ENCODE measurements at regions not wholly inside any gene's neighbourhood (a gene's known extent, or its start where the extent isn't known, plus 50 kb on each side); places are given as distances from the start of the nearest gene placed in this dataset.
A peak's percentile ranks its signal among the peaks of the same experiment; 100 is the strongest.

- no peaks in the 10 kb centered on the region for H3K9me3 ChIP-seq (ENCODE audit: control insufficient read depth, insufficient read depth, low read length)
- no peak for DNase-seq (ENCODE audit: low read depth in 4 of 6, low spot score in 6 of 6)
- no peak overlapping the region for H3K4me3 ChIP-seq (ENCODE audit: low read depth, low read length)
- H3K27me3 ChIP-seq (ENCODE audit: control insufficient read depth, insufficient read depth, low read length): peaks cover 1% of the 10 kb centered on the region
- peaks cover 6% of the 10 kb centered on the region for H3K4me1 ChIP-seq (ENCODE audit: control insufficient read depth, insufficient read depth, low read length)
- WGBS (ENCODE audit: insufficient coverage): no CpG with 5 or more reads among the region's 1 CpG
- no peak overlapping the region for H3K27ac ChIP-seq (ENCODE audit: low read depth, low read length)
- no peaks in the 10 kb centered on the region for H3K36me3 ChIP-seq (ENCODE audit: control insufficient read depth, insufficient read depth, low read length)
Measured at GRCh38 chr1:58977598-58977997, 193.8 kb upstream of the JUN start.

- peaks cover 7% of the 10 kb centered on the region for H3K4me1 ChIP-seq (ENCODE audit: control insufficient read depth, insufficient read depth, low read length)
- no peak for DNase-seq (ENCODE audit: low read depth in 4 of 6, low spot score in 6 of 6)
- WGBS (ENCODE audit: insufficient coverage): 92% methylated on average over 2 of the region's 2 CpGs
- H3K36me3 ChIP-seq (ENCODE audit: control insufficient read depth, insufficient read depth, low read length): no peaks in the 10 kb centered on the region
- H3K27me3 ChIP-seq (ENCODE audit: control insufficient read depth, insufficient read depth, low read length): peaks cover 3% of the 10 kb centered on the region
- no peaks in the 10 kb centered on the region for H3K9me3 ChIP-seq (ENCODE audit: control insufficient read depth, insufficient read depth, low read length)
- no peak overlapping the region for H3K27ac ChIP-seq (ENCODE audit: low read depth, low read length)
- H3K4me3 ChIP-seq (ENCODE audit: low read depth, low read length): no peak overlapping the region
Measured at GRCh38 chr1:58978096-58978495, 194.2 kb upstream of the JUN start.

- Histone ChIP-seq H3K27me3 (ENCODE audit: control insufficient read depth, insufficient read depth, low read length) (peaks cover 3% of the 10 kb centered on the region), H3K4me1 (ENCODE audit: control insufficient read depth, insufficient read depth, low read length) (peaks cover 7% of the 10 kb centered on the region), H3K36me3 (ENCODE audit: control insufficient read depth, insufficient read depth, low read length) (no peaks in the 10 kb centered on the region), H3K9me3 (ENCODE audit: control insufficient read depth, insufficient read depth, low read length) (no peaks in the 10 kb centered on the region), H3K4me3 (ENCODE audit: low read depth, low read length) (no peak overlapping the region), H3K27ac (ENCODE audit: low read depth, low read length) (no peak overlapping the region)
- DNase-seq (ENCODE audit: low read depth in 4 of 6, low spot score in 6 of 6): no peak
- 87% methylated on average over 3 of the region's 3 CpGs for WGBS (ENCODE audit: insufficient coverage)
Measured at GRCh38 chr1:58979086-58979485, 195.2 kb upstream of the JUN start.

- Histone ChIP-seq H3K27ac (ENCODE audit: low read depth, low read length) (no peak overlapping the region), H3K9me3 (ENCODE audit: control insufficient read depth, insufficient read depth, low read length) (no peaks in the 10 kb centered on the region), H3K4me3 (ENCODE audit: low read depth, low read length) (no peak overlapping the region), H3K36me3 (ENCODE audit: control insufficient read depth, insufficient read depth, low read length) (no peaks in the 10 kb centered on the region), H3K4me1 (ENCODE audit: control insufficient read depth, insufficient read depth, low read length) (peaks cover 7% of the 10 kb centered on the region), H3K27me3 (ENCODE audit: control insufficient read depth, insufficient read depth, low read length) (peaks cover 3% of the 10 kb centered on the region)
- WGBS (ENCODE audit: insufficient coverage): 96% methylated on average over 3 of the region's 3 CpGs
- DNase-seq (ENCODE audit: low read depth in 4 of 6, low spot score in 6 of 6): no peak
Measured at GRCh38 chr1:58979677-58980076, 195.8 kb upstream of the JUN start.

GRCh38 chr1:58981392-58981791 is 197.5 kb upstream of the JUN start:
- H3K9me3 ChIP-seq (ENCODE audit: control insufficient read depth, insufficient read depth, low read length): no peaks in the 10 kb centered on the region
- WGBS (ENCODE audit: insufficient coverage): no CpG with 5 or more reads among the region's 1 CpG
- no peaks in the 10 kb centered on the region for H3K36me3 ChIP-seq (ENCODE audit: control insufficient read depth, insufficient read depth, low read length)
- no peak overlapping the region for H3K4me3 ChIP-seq (ENCODE audit: low read depth, low read length)
- no peak for DNase-seq (ENCODE audit: low read depth in 4 of 6, low spot score in 6 of 6)
- H3K27me3 ChIP-seq (ENCODE audit: control insufficient read depth, insufficient read depth, low read length): peaks cover 3% of the 10 kb centered on the region
- H3K27ac ChIP-seq (ENCODE audit: low read depth, low read length): no peak overlapping the region
- peaks cover 7% of the 10 kb centered on the region for H3K4me1 ChIP-seq (ENCODE audit: control insufficient read depth, insufficient read depth, low read length)

GRCh38 chr1:58982259-58982998 is 198.6 kb upstream of the JUN start:
- WGBS (ENCODE audit: insufficient coverage): 31% methylated on average over 2 of the region's 8 CpGs

GRCh38 chr1:58983162-58983561 is 199.3 kb upstream of the JUN start:
- H3K4me1 ChIP-seq (ENCODE audit: control insufficient read depth, insufficient read depth, low read length): peaks cover 7% of the 10 kb centered on the region
- no peaks in the 10 kb centered on the region for H3K9me3 ChIP-seq (ENCODE audit: control insufficient read depth, insufficient read depth, low read length)
- no peak overlapping the region for H3K27ac ChIP-seq (ENCODE audit: low read depth, low read length)
- no peak for DNase-seq (ENCODE audit: low read depth in 4 of 6, low spot score in 6 of 6)
- no peaks in the 10 kb centered on the region for H3K36me3 ChIP-seq (ENCODE audit: control insufficient read depth, insufficient read depth, low read length)
- no peak overlapping the region for H3K4me3 ChIP-seq (ENCODE audit: low read depth, low read length)
- WGBS (ENCODE audit: insufficient coverage): no CpG with 5 or more reads among the region's 3 CpGs
- peaks cover 3% of the 10 kb centered on the region for H3K27me3 ChIP-seq (ENCODE audit: control insufficient read depth, insufficient read depth, low read length)

More at GRCh38 chr1:58982259-58982998, 198.6 kb upstream of the JUN start:
- Histone ChIP-seq H3K4me1 (ENCODE audit: control insufficient read depth, insufficient read depth, low read length) (peaks cover 7% of the 10 kb centered on the region), H3K27ac (ENCODE audit: low read depth, low read length) (no peak overlapping the region), H3K27me3 (ENCODE audit: control insufficient read depth, insufficient read depth, low read length) (peaks cover 3% of the 10 kb centered on the region), H3K36me3 (ENCODE audit: control insufficient read depth, insufficient read depth, low read length) (no peaks in the 10 kb centered on the region), H3K9me3 (ENCODE audit: control insufficient read depth, insufficient read depth, low read length) (no peaks in the 10 kb centered on the region), H3K4me3 (ENCODE audit: low read depth, low read length) (no peak overlapping the region)
- DNase-seq (ENCODE audit: low read depth in 4 of 6, low spot score in 6 of 6): peak in 1 of 6 donors; percentile 68

GRCh38 chr1:58983633-58984245 is 199.9 kb upstream of the JUN start:
- WGBS (ENCODE audit: insufficient coverage): no CpG with 5 or more reads among the region's 2 CpGs
- Histone ChIP-seq H3K4me3 (ENCODE audit: low read depth, low read length) (no peak overlapping the region), H3K9me3 (ENCODE audit: control insufficient read depth, insufficient read depth, low read length) (no peaks in the 10 kb centered on the region), H3K4me1 (ENCODE audit: control insufficient read depth, insufficient read depth, low read length) (peaks cover 7% of the 10 kb centered on the region), H3K27me3 (ENCODE audit: control insufficient read depth, insufficient read depth, low read length) (peaks cover 3% of the 10 kb centered on the region), H3K27ac (ENCODE audit: low read depth, low read length) (peak overlapping the region; percentile 6), H3K36me3 (ENCODE audit: control insufficient read depth, insufficient read depth, low read length) (no peaks in the 10 kb centered on the region)
- DNase-seq (ENCODE audit: low read depth in 4 of 6, low spot score in 6 of 6): peak in 1 of 6 donors; percentile 37

- Histone ChIP-seq H3K9me3 (ENCODE audit: control insufficient read depth, insufficient read depth, low read length) (no peaks in the 10 kb centered on the region), H3K4me3 (ENCODE audit: low read depth, low read length) (no peak overlapping the region), H3K4me1 (ENCODE audit: control insufficient read depth, insufficient read depth, low read length) (peaks cover 3% of the 10 kb centered on the region), H3K27ac (ENCODE audit: low read depth, low read length) (no peak overlapping the region), H3K27me3 (ENCODE audit: control insufficient read depth, insufficient read depth, low read length) (peaks cover 3% of the 10 kb centered on the region), H3K36me3 (ENCODE audit: control insufficient read depth, insufficient read depth, low read length) (no peaks in the 10 kb centered on the region)
- no peak for DNase-seq (ENCODE audit: low read depth in 4 of 6, low spot score in 6 of 6)
- WGBS (ENCODE audit: insufficient coverage): 96% methylated on average over 3 of the region's 4 CpGs
Measured at GRCh38 chr1:58986996-58987767, 203.3 kb upstream of the JUN start.
